HG02840 (cell line): ENCODE measurements at regions not wholly inside any gene's neighbourhood (a gene's known extent, or its start where the extent isn't known, plus 50 kb on each side); places are given as distances from the start of the nearest gene placed in this dataset.

Experiments used
- ATAC-seq: cut with Tn5 transposase; IDR thresholded peaks from one replicate; pipeline ENCODE4 v1.9.1; 2021; ENCODE audit warnings: mild to moderate bottlenecking, moderate library complexity, moderate number of reproducible peaks; ENCODE audit not compliant: unreplicated experiment, low FRiP score

- ATAC-seq = no peak
Measured at GRCh38 chr6:138004430-138005287, 102.6 kb downstream of the PERP start.

GRCh38 chr6:138005846-138006245 is 101.4 kb downstream of the PERP start:
- no peak for ATAC-seq

GRCh38 chr6:138007014-138007472 is 100.2 kb downstream of the PERP start:
- ATAC-seq = no peak

- ATAC-seq = no peak
Measured at GRCh38 chr6:138008791-138009190, 98.4 kb downstream of the PERP start.

- no peak for ATAC-seq
Measured at GRCh38 chr6:138011413-138011812, 95.8 kb downstream of the PERP start.

GRCh38 chr6:138012682-138013081 is 94.5 kb downstream of the PERP start:
- no peak for ATAC-seq

- no peak for ATAC-seq
Measured at GRCh38 chr6:138013959-138014358, 93.3 kb downstream of the PERP start.

GRCh38 chr6:138017166-138017757 is 90.0 kb downstream of the PERP start:
- no peak for ATAC-seq

- no peak for ATAC-seq
Measured at GRCh38 chr6:138018297-138018696, 88.9 kb downstream of the PERP start.

- no peak for ATAC-seq
Measured at GRCh38 chr6:138025528-138025978, 81.7 kb downstream of the PERP start.

- no peak for ATAC-seq
Measured at GRCh38 chr6:138026342-138026741, 80.9 kb downstream of the PERP start.

- ATAC-seq = no peak
Measured at GRCh38 chr6:138028893-138029292, 78.3 kb downstream of the PERP start.

- ATAC-seq = no peak
Measured at GRCh38 chr6:138030872-138031271, 76.3 kb downstream of the PERP start.

- ATAC-seq = no peak
Measured at GRCh38 chr6:138031417-138031816, 75.8 kb downstream of the PERP start.

- ATAC-seq = no peak
Measured at GRCh38 chr6:138031850-138032249, 75.4 kb downstream of the PERP start.

- no peak for ATAC-seq
Measured at GRCh38 chr6:138032571-138032970, 74.6 kb downstream of the PERP start.

- ATAC-seq = no peak
Measured at GRCh38 chr6:138034229-138034628, 73.0 kb downstream of the PERP start.

- ATAC-seq = no peak
Measured at GRCh38 chr6:138035070-138035469, 72.1 kb downstream of the PERP start.

GRCh38 chr6:138036111-138036510 is 71.1 kb downstream of the PERP start:
- no peak for ATAC-seq

- no peak for ATAC-seq
Measured at GRCh38 chr6:138037009-138037504, 70.2 kb downstream of the PERP start.

- ATAC-seq = no peak
Measured at GRCh38 chr6:138038142-138038870, 68.9 kb downstream of the PERP start.
